MM.1S (cell line): ENCODE measurements at regions not wholly inside any gene's neighbourhood (a gene's known extent, or its start where the extent isn't known, plus 50 kb on each side); places are given as distances from the start of the nearest gene placed in this dataset.

ENCODE experiments used
- CTCF ChIP-seq: fragments of 300-600 bp; sonication (generic); IDR thresholded peaks from 2 replicates; pipeline ENCODE4 v1.5.1; 2016; ENCODE audit warnings: antibody characterized with exemption, low read length, mixed read lengths
- EZH2 ChIP-seq: fragments of 300-600 bp; sonication (generic); optimal IDR thresholded peaks from 2 replicates; pipeline ENCODE3; 2017; ENCODE audit warnings: low read depth, mild to moderate bottlenecking, antibody characterized with exemption, low read length, mixed read lengths
- EZH2phosphoT487 ChIP-seq: fragments of 300-600 bp; sonication (generic); IDR thresholded peaks from 2 replicates; pipeline ENCODE4 v1.6.1; 2018; ENCODE audit warnings: antibody characterized with exemption, low read length

GRCh38 chr3:95343228-95343627 is 1280.4 kb downstream of the NSUN3 start:
- TF ChIP-seq CTCF (no peak), EZH2phosphoT487 (no peak), EZH2 (no peak)
